ENCODE measurements at regions not wholly inside any gene's neighbourhood (a gene's known extent, or its start where the extent isn't known, plus 50 kb on each side); places are given as distances from the start of the nearest gene placed in this dataset.
"Not testable (repeated sequence)": the region's sequence is repeated elsewhere in the genome, so short reads cannot be mapped to it uniquely, and the experiment has no call there.

DNA sequence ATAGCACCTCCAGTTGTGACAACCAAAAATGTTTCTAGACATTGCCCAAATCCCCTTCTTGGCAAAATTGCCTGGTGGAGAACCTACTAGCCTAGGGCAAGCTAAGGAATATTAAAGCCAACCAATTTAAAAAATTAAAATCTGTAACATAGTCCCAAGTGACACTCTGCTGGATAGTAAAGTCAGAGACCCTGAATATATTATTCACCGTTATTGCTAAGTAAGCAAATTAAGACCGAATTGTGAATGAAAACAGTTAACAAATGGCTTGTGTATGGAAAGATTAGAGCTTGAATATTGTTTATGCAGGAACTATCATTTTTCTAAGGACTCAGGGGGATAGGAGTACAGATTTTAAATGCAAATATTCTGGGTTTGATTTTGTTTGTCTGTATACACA lies 208.1 kb downstream of the DMAC1 start:
- no peaks in the 10 kb centered on the region for H3K4me1 Mint-ChIP-seq
- no peaks in the 10 kb centered on the region for H3K36me3 Mint-ChIP-seq

DNA sequence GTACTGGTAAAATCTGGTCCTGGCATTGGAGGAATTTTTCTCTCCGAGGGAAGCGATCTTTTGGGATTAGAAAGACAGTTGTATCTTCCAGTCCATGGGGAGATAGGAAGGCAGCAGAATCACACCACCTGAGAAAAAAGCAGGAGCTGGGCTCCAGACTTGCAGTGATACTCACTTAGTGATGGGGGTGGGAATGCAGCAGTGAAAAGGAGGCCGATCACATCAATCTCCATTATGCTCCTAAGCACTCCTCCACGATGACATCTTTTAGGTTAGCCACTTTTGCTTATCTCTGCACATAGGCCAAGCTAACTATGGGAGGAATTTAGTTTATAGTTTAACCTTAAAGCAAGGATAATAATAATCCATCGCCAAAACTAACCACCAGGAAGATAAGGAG lies 219.0 kb downstream of the DMAC1 start:
- H3K9me3 Mint-ChIP-seq = no peaks in the 10 kb centered on the region
- no peak overlapping the region for H3K27ac Mint-ChIP-seq
- no peaks in the 10 kb centered on the region for H3K4me1 Mint-ChIP-seq
- ATAC-seq = no peak
- no peak for DNase-seq (ENCODE audit: low spot score in 2 of 2)
- no peaks in the 10 kb centered on the region for H3K36me3 Mint-ChIP-seq
- no peak overlapping the region for H3K4me3 Mint-ChIP-seq

More for the DNA sequence above, 208.1 kb downstream of the DMAC1 start:
- DNase-seq (ENCODE audit: low spot score in 2 of 2) (no peak), ATAC-seq (no peak)
- Mint-ChIP-seq H3K9me3 (no peaks in the 10 kb centered on the region), H3K4me3 (no peak overlapping the region), H3K27ac (no peak overlapping the region)

DNA sequence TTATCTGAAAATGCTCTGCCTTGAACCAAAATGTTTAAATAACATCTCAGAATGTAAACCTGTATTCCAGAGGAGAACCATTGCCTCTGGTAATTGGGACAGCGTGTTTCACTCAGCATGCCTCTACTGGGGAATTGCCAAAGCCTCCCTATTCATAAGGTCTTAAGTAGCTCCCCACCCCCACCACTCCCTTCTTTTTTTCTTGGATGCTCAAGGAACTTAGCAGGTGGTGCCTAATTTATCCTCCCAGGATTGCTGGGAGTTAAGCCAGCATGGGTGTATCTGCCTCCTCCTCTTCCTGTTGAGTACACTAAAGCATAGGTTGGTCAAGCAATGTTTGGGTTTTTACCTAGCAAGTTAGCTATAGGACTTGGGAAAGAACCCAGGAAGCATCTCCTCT lies 220.2 kb downstream of the DMAC1 start:
- ATAC-seq (no peak), DNase-seq (ENCODE audit: low spot score in 2 of 2) (no peak)
- Mint-ChIP-seq H3K27ac (no peak overlapping the region), H3K4me3 (no peak overlapping the region), H3K36me3 (no peaks in the 10 kb centered on the region), H3K9me3 (no peaks in the 10 kb centered on the region), H3K4me1 (no peaks in the 10 kb centered on the region)

DNA sequence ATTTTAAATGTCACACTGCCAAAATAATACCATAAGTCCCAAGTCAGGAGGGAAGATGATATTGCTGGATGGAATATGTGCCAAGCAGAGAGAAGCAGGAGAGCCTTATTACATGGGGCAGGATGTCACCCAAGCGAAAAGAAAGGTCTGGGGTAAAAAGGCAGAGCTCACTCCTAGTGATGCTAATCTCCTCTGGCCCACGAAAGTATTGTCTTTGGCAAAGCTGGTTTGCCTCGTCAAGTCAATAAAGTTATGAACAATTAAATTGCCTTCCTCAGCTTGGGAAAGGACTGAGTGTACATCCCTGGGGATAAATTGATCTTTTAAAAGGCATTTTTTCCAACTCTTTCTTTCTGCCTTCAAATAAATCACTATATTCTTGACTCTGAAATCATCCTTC lies 220.6 kb downstream of the DMAC1 start:
- Mint-ChIP-seq H3K9me3 (no peaks in the 10 kb centered on the region), H3K36me3 (no peaks in the 10 kb centered on the region), H3K4me1 (no peaks in the 10 kb centered on the region), H3K4me3 (no peak overlapping the region), H3K27ac (no peak overlapping the region)
- DNase-seq (ENCODE audit: low spot score in 2 of 2) (no peak), ATAC-seq (no peak)

DNA sequence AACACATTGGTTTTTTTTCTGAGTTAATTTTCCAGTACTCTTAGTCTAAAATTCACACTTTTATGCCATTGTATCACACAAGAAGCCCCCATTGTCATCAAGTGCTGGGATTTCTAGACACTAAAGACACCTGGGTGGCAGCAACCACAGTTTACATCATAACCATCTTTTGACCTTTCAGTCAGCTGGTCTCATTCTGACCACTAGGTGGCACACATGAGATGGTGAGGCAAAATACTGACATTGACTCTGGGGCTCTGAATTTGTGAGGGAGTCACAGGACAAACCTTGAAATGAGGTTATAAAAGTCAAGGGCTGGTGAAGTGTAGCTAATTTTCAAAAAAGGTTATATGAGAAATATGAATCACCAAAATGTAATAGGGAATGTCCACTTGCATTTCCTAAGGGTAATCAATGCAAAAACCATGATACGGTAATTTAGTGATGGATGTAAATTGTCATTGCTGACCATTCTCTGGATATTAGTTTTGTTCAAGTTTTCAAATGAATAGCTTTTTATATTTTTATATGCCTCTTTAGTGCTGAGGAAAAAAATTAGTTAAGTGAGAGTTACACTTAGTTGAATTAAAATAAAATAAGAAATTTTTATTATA lies 229.4 kb downstream of the DMAC1 start:
- peak; percentile 52 to 76 for DNase-seq (ENCODE audit: low spot score in 2 of 2)
- Mint-ChIP-seq H3K4me1 (no peaks in the 10 kb centered on the region), H3K4me3 (no peak overlapping the region), H3K27ac (no peak overlapping the region), H3K36me3 (no peaks in the 10 kb centered on the region), H3K9me3 (no peaks in the 10 kb centered on the region)
- peak; percentile 61 for ATAC-seq

DNA sequence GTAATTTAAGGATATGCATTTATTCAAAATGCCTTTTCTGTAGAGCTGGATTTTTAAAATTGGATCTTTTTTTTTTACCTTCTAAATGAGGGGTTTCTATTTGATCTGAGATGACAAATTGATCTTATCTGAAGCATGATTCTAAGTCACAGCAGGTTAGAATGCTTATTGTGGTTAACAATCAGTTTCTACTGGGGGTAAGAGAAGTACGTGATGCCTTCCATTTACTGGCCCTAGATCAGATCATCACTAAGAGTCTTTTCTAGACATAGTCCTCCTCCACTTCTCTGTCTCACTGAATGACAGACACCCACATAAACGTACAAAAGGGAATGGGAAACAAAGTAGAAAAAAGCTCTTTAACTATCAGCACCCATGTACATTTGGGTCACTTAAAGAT lies 231.9 kb downstream of the DMAC1 start:
- Mint-ChIP-seq H3K9me3 (no peaks in the 10 kb centered on the region), H3K36me3 (no peaks in the 10 kb centered on the region), H3K4me1 (no peaks in the 10 kb centered on the region), H3K27ac (no peak overlapping the region), H3K4me3 (no peak overlapping the region)
- DNase-seq (ENCODE audit: low spot score in 2 of 2) = no peak
- no peak for ATAC-seq

DNA sequence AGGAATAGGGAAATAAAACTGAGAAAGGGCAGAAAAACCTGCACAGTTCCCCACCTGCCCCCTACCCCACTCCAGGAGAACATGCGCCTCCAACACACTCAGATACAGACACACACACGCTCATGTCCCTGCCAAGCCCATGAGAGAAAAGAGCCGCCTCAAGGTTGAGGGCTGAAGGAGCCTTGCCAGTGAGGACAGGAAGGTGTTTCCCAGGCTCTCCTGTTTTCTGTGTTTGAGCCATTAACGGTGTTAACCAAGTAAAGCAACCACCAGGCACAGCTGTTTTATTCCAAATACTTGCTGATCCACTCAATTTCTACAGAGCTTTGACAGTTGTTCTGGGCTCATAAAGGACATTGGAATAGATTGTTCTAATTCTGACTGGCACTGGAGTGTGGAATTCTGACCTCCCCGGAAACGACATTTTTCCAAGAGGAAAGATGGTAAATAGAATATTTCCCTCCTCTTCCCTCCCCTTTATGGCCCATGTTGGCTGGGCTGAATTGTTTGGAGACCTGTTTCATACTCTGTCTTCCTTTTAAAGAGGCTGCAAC lies 238.0 kb downstream of the DMAC1 start:
- no peak overlapping the region for H3K27ac Mint-ChIP-seq
- H3K4me3 Mint-ChIP-seq = no peak overlapping the region
- ATAC-seq = no peak
- H3K9me3 Mint-ChIP-seq = no peaks in the 10 kb centered on the region
- H3K4me1 Mint-ChIP-seq = no peaks in the 10 kb centered on the region
- DNase-seq (ENCODE audit: low spot score in 2 of 2) = no peak
- no peaks in the 10 kb centered on the region for H3K36me3 Mint-ChIP-seq

DNA sequence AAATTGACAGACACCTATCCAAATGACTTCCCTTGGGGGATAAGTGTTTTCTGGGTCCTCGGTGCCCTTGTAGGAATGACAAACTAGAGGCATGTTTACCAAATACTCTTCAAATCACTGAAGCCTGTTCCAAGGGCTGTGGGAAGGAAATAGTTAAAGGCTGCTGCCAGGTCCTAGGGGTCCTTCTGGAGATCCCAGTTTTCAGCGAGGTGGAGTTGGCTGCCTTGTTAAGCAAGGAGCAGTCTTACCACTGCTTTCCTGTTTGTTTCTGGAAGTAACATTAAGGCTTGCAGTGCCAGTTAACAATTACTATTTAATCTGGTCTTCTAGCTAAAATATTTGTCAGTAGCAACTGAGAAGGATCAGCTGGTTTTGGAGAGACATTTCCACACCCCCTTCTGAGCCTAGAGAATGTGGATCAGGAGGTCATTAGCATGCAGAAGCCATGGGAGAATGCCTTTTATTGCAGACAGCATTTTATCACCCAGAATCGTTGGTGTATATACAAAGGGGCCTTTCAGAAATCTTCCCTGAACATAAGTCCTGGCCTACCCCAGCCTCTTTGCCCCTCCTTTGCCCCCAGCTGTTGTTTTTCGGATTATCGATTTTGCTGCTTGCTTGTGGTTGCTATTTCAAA lies 238.8 kb downstream of the DMAC1 start:
- Mint-ChIP-seq H3K9me3 (no peaks in the 10 kb centered on the region), H3K27ac (no peak overlapping the region), H3K4me3 (no peak overlapping the region), H3K4me1 (no peaks in the 10 kb centered on the region), H3K36me3 (no peaks in the 10 kb centered on the region)
- ATAC-seq (no peak), DNase-seq (ENCODE audit: low spot score in 2 of 2) (no peak)

DNA sequence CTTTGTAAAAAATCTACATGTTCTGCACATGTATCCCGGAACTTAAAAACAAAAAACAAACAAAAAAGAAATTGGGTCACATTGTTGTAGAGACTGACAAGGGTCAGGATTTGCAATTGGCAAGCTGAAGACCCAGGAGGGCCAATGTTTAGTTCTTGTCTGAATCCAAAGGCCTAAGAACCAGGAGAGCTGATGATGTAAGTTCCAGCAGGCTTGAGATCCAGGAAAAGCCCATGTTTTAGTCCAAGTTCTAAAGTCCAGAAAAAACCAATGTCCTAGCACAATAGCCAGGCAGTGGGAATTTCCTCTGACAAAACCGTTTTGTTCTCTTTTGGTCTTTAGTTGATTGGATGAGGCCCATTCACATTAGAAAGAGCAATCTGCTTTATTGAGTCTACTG lies 244.9 kb downstream of the DMAC1 start:
- no peaks in the 10 kb centered on the region for H3K4me1 Mint-ChIP-seq
- H3K27ac Mint-ChIP-seq = no peak overlapping the region
- no peak overlapping the region for H3K4me3 Mint-ChIP-seq
- H3K9me3 Mint-ChIP-seq = no peaks in the 10 kb centered on the region
- ATAC-seq (no peak), DNase-seq (ENCODE audit: low spot score in 2 of 2) (no peak)
- no peaks in the 10 kb centered on the region for H3K36me3 Mint-ChIP-seq

DNA sequence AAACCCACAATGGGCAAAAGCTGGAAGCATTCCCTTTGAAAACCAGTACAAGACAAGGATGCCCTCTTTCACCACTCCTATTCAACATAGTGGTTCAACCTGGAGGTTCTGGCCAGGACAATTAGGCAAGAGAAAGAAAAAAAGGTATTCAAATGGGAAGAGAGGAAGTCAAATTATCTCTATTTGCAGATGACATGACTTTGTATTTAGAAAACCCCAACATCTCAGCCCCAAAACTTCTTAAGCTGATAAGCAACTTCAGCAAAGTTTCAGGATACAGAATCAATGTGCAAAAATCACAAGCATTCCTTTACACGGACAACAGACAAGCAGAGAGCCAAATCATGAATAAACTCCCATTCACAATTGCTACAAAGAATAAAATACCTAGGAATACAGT lies 246.9 kb downstream of the DMAC1 start:
- not testable (repeated sequence) for H3K4me1 Mint-ChIP-seq; H3K4me3 Mint-ChIP-seq; DNase-seq (ENCODE audit: low spot score in 2 of 2); H3K36me3 Mint-ChIP-seq; ATAC-seq; H3K27ac Mint-ChIP-seq; H3K9me3 Mint-ChIP-seq

DNA sequence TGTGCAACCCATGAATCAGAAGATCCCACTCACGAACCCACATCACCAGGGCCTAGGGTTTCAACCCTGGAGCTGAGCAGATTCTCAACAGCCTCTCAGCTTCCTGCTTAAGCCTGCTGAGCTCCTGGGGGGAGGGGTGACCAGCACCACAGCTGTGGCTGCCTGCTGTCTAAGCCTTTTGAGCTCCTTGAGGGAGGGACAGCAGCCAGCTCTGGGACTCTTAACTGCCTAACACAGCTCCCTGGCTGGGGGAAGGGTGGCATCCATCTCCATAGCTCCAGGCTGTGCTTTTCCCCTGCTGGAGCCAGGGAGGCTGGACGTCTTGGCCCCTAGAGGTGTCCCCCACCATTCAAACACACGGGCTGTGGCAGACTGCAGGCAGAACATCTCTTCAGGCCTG lies 250.3 kb downstream of the DMAC1 start:
- Mint-ChIP-seq H3K9me3 (no peaks in the 10 kb centered on the region), H3K4me3 (no peak overlapping the region), H3K36me3 (no peaks in the 10 kb centered on the region), H3K4me1 (no peaks in the 10 kb centered on the region), H3K27ac (no peak overlapping the region)
- DNase-seq (ENCODE audit: low spot score in 2 of 2) = no peak
- ATAC-seq = no peak

DNA sequence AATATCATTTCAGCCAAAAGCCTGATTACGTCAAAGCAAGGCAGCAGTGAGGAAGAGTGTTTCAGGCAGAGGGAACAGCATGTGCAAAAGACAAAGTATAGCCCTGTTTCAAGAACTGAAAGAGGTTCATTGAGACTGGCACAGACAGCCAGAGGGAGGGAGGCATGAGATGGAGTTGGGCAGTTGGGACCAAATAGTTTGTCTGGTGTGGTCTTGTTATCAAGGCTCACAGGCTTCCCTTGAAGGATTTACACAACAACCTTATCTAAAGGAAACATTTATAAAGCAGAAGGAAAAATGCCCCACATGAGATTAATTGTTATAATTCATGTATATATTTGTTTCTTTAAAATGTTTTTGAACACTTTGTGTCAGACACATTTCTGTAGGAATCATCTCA lies 253.3 kb downstream of the DMAC1 start:
- H3K4me1 Mint-ChIP-seq = no peaks in the 10 kb centered on the region
- H3K4me3 Mint-ChIP-seq = no peak overlapping the region
- H3K27ac Mint-ChIP-seq = no peak overlapping the region
- ATAC-seq (no peak), DNase-seq (ENCODE audit: low spot score in 2 of 2) (no peak)
- no peaks in the 10 kb centered on the region for H3K9me3 Mint-ChIP-seq
- no peaks in the 10 kb centered on the region for H3K36me3 Mint-ChIP-seq

DNA sequence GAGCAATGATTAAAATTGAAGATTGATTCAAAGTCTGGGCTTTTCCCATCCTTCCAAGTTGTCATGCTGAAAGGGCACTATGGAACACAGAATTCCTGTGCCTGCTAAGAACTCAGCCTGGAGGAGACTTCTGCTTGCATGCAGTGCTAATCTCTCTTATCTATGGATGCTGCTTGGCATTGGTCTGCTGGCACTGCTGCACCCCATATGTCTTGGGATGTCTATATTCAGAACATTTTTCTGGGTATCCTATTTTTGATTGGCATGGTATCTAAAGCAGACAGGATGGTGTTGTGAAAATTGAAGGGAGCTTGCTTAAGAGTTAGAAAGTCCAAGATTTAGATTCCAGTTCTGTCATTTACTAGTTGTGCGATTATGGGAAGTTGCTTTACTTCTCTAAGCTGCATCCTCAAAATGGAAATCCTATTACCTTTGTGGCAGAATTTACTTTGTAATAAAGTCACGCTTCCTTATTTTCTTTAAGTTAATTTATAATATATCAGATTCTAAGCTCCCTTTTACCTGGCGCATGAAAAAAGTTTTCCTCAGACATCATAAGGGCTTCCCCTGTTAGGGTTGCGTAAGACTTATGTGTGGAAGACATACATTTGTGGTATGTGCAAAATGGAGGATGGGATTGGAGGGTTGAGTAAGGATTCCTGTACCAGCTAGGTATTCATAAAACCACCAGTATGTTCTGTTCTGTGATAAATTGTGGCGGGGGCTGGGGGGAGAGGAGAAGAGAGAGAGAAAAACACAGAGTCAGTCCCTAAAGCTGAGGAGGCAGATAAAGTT lies 254.0 kb downstream of the DMAC1 start:
- Mint-ChIP-seq H3K9me3 (no peaks in the 10 kb centered on the region), H3K4me1 (no peaks in the 10 kb centered on the region), H3K27ac (no peak overlapping the region), H3K4me3 (no peak overlapping the region), H3K36me3 (no peaks in the 10 kb centered on the region)
- ATAC-seq (no peak), DNase-seq (ENCODE audit: low spot score in 2 of 2) (no peak)

DNA sequence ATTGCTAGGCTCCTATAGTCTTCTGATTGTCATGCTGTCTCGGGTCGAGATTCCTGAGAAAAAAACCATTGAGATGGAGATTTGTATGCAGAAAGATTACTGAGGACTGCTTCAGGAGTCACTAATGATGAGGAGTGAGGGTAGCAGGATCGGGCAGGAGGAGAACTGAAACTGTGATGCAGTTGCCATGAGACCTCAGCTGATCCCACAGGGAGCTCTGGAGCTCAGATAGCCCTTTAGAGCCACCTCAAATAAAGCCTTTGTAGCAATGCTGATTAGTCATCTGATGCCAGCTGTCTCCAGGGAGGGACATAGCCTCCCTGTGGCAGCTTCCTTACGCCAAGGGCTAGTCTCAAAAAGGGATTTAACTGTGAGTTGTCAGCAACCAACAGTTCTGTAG lies 256.9 kb downstream of the DMAC1 start:
- H3K4me1 Mint-ChIP-seq = no peaks in the 10 kb centered on the region
- no peaks in the 10 kb centered on the region for H3K36me3 Mint-ChIP-seq
- no peak overlapping the region for H3K27ac Mint-ChIP-seq
- ATAC-seq = no peak
- H3K9me3 Mint-ChIP-seq = no peaks in the 10 kb centered on the region
- no peak overlapping the region for H3K4me3 Mint-ChIP-seq
- no peak for DNase-seq (ENCODE audit: low spot score in 2 of 2)

DNA sequence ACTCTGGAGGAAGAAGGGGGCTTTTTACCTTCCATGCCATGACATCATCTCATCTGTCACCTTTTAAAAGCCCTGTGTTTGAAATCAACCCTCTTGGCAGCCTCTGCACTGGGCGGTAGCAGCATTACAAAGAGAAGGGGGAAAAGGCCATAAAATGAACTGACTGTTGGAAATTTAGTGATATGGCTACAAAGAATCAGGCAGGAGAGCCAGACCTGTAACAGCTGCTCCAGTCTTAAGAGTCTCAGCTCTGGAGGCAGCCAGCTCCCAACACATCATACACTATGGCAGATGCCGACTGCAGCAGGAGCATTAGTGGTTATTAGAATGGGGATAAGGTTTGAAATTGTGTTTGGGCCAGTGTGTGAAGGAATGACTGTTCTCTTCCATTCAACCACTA lies 257.5 kb downstream of the DMAC1 start:
- Mint-ChIP-seq H3K27ac (no peak overlapping the region), H3K4me1 (no peaks in the 10 kb centered on the region), H3K4me3 (no peak overlapping the region), H3K36me3 (no peaks in the 10 kb centered on the region), H3K9me3 (no peaks in the 10 kb centered on the region)
- ATAC-seq (no peak), DNase-seq (ENCODE audit: low spot score in 2 of 2) (no peak)

Measured in stimulated activated effector memory CD8-positive, alpha-beta T cell treated with anti-CD3 and anti-CD28 coated beads, Interleukin-12 subunit alpha, Interleukin-12 subunit beta, amount 100 ng/mL, for 72 hours (primary cell).